ENCODE measurements at regions not wholly inside any gene's neighbourhood (a gene's known extent, or its start where the extent isn't known, plus 50 kb on each side); places are given as distances from the start of the nearest gene placed in this dataset.
"Not testable (repeated sequence)": the region's sequence is repeated elsewhere in the genome, so short reads cannot be mapped to it uniquely, and the experiment has no call there.

GRCh38 chr19:30936276-30936675 lies 413.0 kb downstream of the TSHZ3 start:
- H3K27ac ChIP-seq (ENCODE audit: insufficient read depth, low read depth, low read length, poor library complexity, severe bottlenecking) = no peak overlapping the region
- 82 to 92% methylated on average over 3 to 5 of the region's 5 CpGs for WGBS, 2 experiments
- H3K9me3 ChIP-seq (ENCODE audit: control insufficient read depth, low read length) = no peaks in the 10 kb centered on the region
- H3K4me3 ChIP-seq (ENCODE audit: insufficient read depth, low read depth, low read length) = no peak overlapping the region
- no peaks in the 10 kb centered on the region for H3K27me3 ChIP-seq (ENCODE audit: control insufficient read depth, insufficient read depth, low read length, poor library complexity, severe bottlenecking)
- H3K36me3 ChIP-seq (ENCODE audit: control insufficient read depth, insufficient read depth, low read length) = no peaks in the 10 kb centered on the region
- H3K4me1 ChIP-seq (ENCODE audit: control insufficient read depth, insufficient read depth, low read length) = no peaks in the 10 kb centered on the region

DNA sequence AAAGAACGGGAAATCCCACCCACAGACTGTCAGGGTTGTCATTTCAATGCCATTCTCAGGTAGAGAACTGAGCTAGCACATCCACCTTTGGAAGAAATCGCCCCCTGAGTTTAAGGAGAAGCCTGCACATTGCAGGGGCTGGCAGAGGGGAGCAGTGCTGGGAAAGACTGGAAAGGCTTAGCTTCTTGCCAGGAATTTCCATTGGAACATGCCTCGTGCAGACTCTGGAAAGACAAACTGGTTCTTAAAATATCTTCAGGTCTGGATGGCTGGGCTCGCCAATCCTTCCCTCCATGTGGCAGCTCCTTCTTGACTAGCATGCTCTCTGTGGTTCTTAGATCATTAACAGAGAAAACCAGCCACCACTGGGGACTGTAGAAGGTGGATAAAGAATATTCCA lies 414.1 kb downstream of the TSHZ3 start:
- 81 to 83% methylated on average over 4 of the region's 4 CpGs for WGBS, 2 experiments
- Histone ChIP-seq H3K27me3 (ENCODE audit: control insufficient read depth, insufficient read depth, low read length, poor library complexity, severe bottlenecking) (no peaks in the 10 kb centered on the region), H3K9me3 (ENCODE audit: control insufficient read depth, low read length) (no peaks in the 10 kb centered on the region), H3K36me3 (ENCODE audit: control insufficient read depth, insufficient read depth, low read length) (no peaks in the 10 kb centered on the region), H3K27ac (ENCODE audit: insufficient read depth, low read depth, low read length, poor library complexity, severe bottlenecking) (no peak overlapping the region), H3K4me3 (ENCODE audit: insufficient read depth, low read depth, low read length) (no peak overlapping the region), H3K4me1 (ENCODE audit: control insufficient read depth, insufficient read depth, low read length) (no peaks in the 10 kb centered on the region)

DNA sequence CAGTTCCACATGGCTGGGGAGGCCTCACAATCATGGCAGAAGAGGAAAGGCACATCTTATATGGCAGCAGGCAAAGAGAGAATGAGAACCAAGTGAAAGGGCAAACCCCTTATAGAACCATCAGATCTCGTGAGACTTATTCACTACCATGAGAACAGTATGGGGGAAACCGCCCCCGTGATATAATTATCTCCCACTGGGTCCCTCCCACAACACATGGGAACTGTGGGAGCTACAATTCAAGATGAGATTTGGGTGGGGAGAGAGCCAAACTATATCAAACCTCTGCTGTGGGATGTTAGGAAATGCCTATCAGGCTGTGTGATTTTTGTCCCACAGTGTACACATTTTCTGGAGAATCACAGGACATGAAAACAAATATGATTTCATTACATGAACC lies 415.8 kb downstream of the TSHZ3 start:
- H3K27me3 ChIP-seq (ENCODE audit: control insufficient read depth, insufficient read depth, low read length, poor library complexity, severe bottlenecking); H3K9me3 ChIP-seq (ENCODE audit: control insufficient read depth, low read length); H3K4me3 ChIP-seq (ENCODE audit: insufficient read depth, low read depth, low read length); H3K4me1 ChIP-seq (ENCODE audit: control insufficient read depth, insufficient read depth, low read length); H3K27ac ChIP-seq (ENCODE audit: insufficient read depth, low read depth, low read length, poor library complexity, severe bottlenecking); H3K36me3 ChIP-seq (ENCODE audit: control insufficient read depth, insufficient read depth, low read length): not testable (repeated sequence)
- 91 to 100% methylated on average over 3 of the region's 3 CpGs for WGBS, 2 experiments

DNA sequence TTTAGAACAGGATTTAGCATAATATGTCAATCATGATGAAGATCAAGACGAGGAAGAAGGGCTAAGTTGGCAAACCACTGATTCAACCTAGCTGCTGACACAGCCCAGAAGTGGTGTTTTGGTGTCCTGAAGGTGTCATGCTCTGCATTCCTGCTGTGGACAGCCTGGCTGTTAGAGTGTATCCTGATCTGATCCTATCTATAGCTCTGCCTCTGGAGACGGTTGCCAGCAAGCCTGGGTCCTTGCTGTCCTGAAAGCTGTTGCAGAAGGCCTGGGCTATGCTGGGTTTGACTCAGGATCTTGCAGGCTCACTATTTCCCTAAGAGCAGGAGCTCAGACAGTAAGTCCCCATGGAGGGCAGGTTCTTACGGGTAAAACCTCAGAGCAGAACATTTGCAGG lies 416.4 kb downstream of the TSHZ3 start:
- H3K4me1 ChIP-seq (ENCODE audit: control insufficient read depth, insufficient read depth, low read length) = no peaks in the 10 kb centered on the region
- H3K9me3 ChIP-seq (ENCODE audit: control insufficient read depth, low read length) = no peaks in the 10 kb centered on the region
- H3K27ac ChIP-seq (ENCODE audit: insufficient read depth, low read depth, low read length, poor library complexity, severe bottlenecking) = no peak overlapping the region
- H3K4me3 ChIP-seq (ENCODE audit: insufficient read depth, low read depth, low read length) = no peak overlapping the region
- WGBS, 2 experiments = 88 to 92% methylated on average over 3 of the region's 3 CpGs
- no peaks in the 10 kb centered on the region for H3K36me3 ChIP-seq (ENCODE audit: control insufficient read depth, insufficient read depth, low read length)
- no peaks in the 10 kb centered on the region for H3K27me3 ChIP-seq (ENCODE audit: control insufficient read depth, insufficient read depth, low read length, poor library complexity, severe bottlenecking)

DNA sequence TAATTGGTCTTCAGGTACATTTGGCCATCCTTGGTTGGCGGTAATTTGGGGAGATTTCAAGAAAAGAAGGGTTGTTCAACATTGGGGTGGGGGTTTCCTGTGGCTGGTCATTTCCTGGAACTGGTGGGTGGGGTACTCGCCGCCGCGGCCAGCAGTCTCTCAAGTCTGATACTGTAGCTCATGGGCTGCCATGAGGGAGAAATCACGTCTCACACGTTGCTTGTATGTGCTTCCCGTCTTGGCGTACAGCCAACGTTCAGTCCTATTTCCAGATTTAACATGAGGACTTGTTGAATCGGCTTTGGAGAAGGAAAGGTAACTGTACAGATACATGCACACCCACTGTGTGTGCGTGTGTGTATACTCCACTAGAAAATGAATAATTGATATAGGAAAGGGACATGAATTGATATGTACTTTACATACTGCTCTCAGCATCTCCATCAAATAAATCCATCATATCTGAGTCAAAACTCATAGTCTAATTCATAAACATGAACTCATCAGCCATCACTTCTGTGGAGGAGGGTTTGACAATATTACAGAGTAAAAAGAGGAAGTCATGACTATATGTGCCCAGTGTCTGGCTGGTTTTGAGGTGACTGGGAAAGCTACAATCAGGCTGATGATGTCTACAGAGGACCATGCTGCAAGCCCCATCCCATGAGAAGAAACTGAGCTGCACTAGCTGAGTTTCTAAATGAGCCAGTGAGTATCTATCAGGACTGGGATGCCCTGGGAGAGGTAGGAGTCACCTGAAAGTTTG lies 418.1 kb downstream of the TSHZ3 start:
- Histone ChIP-seq H3K4me3 (ENCODE audit: insufficient read depth, low read depth, low read length) (no peak overlapping the region), H3K27ac (ENCODE audit: insufficient read depth, low read depth, low read length, poor library complexity, severe bottlenecking) (no peak overlapping the region), H3K36me3 (ENCODE audit: control insufficient read depth, insufficient read depth, low read length) (no peaks in the 10 kb centered on the region), H3K9me3 (ENCODE audit: control insufficient read depth, low read length) (no peaks in the 10 kb centered on the region), H3K27me3 (ENCODE audit: control insufficient read depth, insufficient read depth, low read length, poor library complexity, severe bottlenecking) (no peaks in the 10 kb centered on the region), H3K4me1 (ENCODE audit: control insufficient read depth, insufficient read depth, low read length) (no peaks in the 10 kb centered on the region)
- 95 to 96% methylated on average over 12 of the region's 12 CpGs for WGBS, 2 experiments

DNA sequence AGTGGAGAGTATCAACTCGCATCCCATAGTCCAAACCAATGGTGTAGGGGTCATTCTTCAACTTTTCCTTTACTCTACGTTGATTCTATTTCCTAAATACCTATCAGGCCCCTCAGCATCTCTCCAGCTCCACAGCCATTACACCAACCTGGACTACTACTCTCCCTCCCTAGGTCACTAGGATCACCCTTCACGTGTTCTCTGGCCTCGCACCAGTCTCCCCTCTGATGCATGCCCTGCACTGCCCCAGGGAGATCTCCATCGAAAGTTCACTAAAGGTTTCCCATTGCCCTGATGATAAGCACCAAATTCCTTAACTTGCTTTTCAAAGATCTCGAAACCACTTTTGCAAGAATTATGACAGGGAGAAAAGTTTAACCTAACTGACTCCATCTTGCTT lies 421.5 kb downstream of the TSHZ3 start:
- WGBS, 2 experiments = 93 to 94% methylated on average over 6 of the region's 6 CpGs
- no peaks in the 10 kb centered on the region for H3K27me3 ChIP-seq (ENCODE audit: control insufficient read depth, insufficient read depth, low read length, poor library complexity, severe bottlenecking)
- H3K9me3 ChIP-seq (ENCODE audit: control insufficient read depth, low read length) = no peaks in the 10 kb centered on the region
- H3K4me3 ChIP-seq (ENCODE audit: insufficient read depth, low read depth, low read length) = no peak overlapping the region
- H3K4me1 ChIP-seq (ENCODE audit: control insufficient read depth, insufficient read depth, low read length) = no peaks in the 10 kb centered on the region
- H3K27ac ChIP-seq (ENCODE audit: insufficient read depth, low read depth, low read length, poor library complexity, severe bottlenecking) = no peak overlapping the region
- H3K36me3 ChIP-seq (ENCODE audit: control insufficient read depth, insufficient read depth, low read length) = no peaks in the 10 kb centered on the region

GRCh38 chr19:30924670-30925069 lies 424.6 kb downstream of the TSHZ3 start:
- WGBS, 2 experiments = 87 to 88% methylated on average over 11 of the region's 11 CpGs
- Histone ChIP-seq H3K4me1 (ENCODE audit: control insufficient read depth, insufficient read depth, low read length) (no peaks in the 10 kb centered on the region), H3K4me3 (ENCODE audit: insufficient read depth, low read depth, low read length) (no peak overlapping the region), H3K36me3 (ENCODE audit: control insufficient read depth, insufficient read depth, low read length) (no peaks in the 10 kb centered on the region), H3K9me3 (ENCODE audit: control insufficient read depth, low read length) (no peaks in the 10 kb centered on the region), H3K27ac (ENCODE audit: insufficient read depth, low read depth, low read length, poor library complexity, severe bottlenecking) (no peak overlapping the region), H3K27me3 (ENCODE audit: control insufficient read depth, insufficient read depth, low read length, poor library complexity, severe bottlenecking) (no peaks in the 10 kb centered on the region)

DNA sequence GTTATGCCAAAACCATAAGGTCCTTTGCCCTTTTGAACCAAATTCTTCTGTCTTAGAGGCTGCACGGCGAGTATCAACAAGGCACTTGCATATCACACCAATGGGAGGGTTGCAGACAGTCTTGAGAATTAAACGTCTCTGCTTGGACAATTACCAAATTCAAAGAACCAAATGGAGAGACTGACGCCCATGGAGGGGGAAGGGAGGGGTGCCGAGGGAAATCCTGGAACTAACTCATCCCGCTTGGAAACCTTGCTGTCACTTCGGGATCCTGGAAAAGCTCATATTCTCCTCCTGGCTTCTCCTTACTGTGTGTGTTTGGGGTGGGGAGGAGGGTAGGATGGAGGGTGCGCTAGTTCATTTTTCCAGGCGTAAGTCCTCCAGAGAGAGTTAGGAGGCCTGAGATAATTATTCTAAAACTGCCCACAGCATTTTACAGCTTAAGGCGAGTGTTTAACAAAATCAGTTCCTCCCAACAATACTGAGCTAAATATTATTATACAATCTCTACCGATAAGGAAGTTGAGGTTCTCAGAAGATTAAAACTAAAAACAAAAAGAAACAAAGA lies 425.1 kb downstream of the TSHZ3 start:
- Histone ChIP-seq H3K9me3 (ENCODE audit: control insufficient read depth, low read length) (no peaks in the 10 kb centered on the region), H3K27me3 (ENCODE audit: control insufficient read depth, insufficient read depth, low read length, poor library complexity, severe bottlenecking) (no peaks in the 10 kb centered on the region), H3K36me3 (ENCODE audit: control insufficient read depth, insufficient read depth, low read length) (no peaks in the 10 kb centered on the region), H3K27ac (ENCODE audit: insufficient read depth, low read depth, low read length, poor library complexity, severe bottlenecking) (no peak overlapping the region), H3K4me3 (ENCODE audit: insufficient read depth, low read depth, low read length) (no peak overlapping the region), H3K4me1 (ENCODE audit: control insufficient read depth, insufficient read depth, low read length) (no peaks in the 10 kb centered on the region)
- 85 to 87% methylated on average over 9 to 11 of the region's 11 CpGs for WGBS, 2 experiments

- Histone ChIP-seq H3K4me1 (ENCODE audit: control insufficient read depth, insufficient read depth, low read length) (no peaks in the 10 kb centered on the region), H3K36me3 (ENCODE audit: control insufficient read depth, insufficient read depth, low read length) (no peaks in the 10 kb centered on the region), H3K4me3 (ENCODE audit: insufficient read depth, low read depth, low read length) (no peak overlapping the region), H3K27ac (ENCODE audit: insufficient read depth, low read depth, low read length, poor library complexity, severe bottlenecking) (no peak overlapping the region), H3K9me3 (ENCODE audit: control insufficient read depth, low read length) (no peaks in the 10 kb centered on the region), H3K27me3 (ENCODE audit: control insufficient read depth, insufficient read depth, low read length, poor library complexity, severe bottlenecking) (no peaks in the 10 kb centered on the region)
- 94 to 100% methylated on average over 3 of the region's 4 CpGs for WGBS, 2 experiments
These were observed 425.6 kb downstream of the TSHZ3 start for GRCh38 chr19:30923621-30924020.

DNA sequence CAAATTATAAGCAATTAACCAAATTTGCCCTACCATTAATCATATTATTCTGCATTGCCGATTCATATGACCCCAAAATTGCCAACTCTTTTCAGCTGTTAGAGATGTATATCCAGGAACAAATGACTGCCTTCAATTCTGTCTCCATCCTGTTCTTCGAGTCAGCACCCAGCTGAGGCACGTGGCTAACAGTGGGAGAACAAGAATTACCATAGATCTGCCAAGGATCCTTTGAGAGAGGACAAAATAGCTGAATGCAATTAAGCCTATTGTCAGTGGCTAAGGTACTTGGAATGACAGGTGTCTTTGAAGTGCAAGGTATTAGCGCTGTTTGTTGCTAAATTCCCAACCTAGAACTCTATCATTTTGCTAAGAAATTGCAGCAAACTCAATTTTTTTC lies 426.1 kb downstream of the TSHZ3 start:
- no peak overlapping the region for H3K27ac ChIP-seq (ENCODE audit: insufficient read depth, low read depth, low read length, poor library complexity, severe bottlenecking)
- H3K4me1 ChIP-seq (ENCODE audit: control insufficient read depth, insufficient read depth, low read length) = no peaks in the 10 kb centered on the region
- 67 to 71% methylated on average over 4 of the region's 4 CpGs for WGBS, 2 experiments
- H3K9me3 ChIP-seq (ENCODE audit: control insufficient read depth, low read length) = no peaks in the 10 kb centered on the region
- no peaks in the 10 kb centered on the region for H3K27me3 ChIP-seq (ENCODE audit: control insufficient read depth, insufficient read depth, low read length, poor library complexity, severe bottlenecking)
- H3K4me3 ChIP-seq (ENCODE audit: insufficient read depth, low read depth, low read length) = no peak overlapping the region
- no peaks in the 10 kb centered on the region for H3K36me3 ChIP-seq (ENCODE audit: control insufficient read depth, insufficient read depth, low read length)
